WERI-Rb-1 (cell line): ENCODE measurements at regions not wholly inside any gene's neighbourhood (a gene's known extent, or its start where the extent isn't known, plus 50 kb on each side); places are given as distances from the start of the nearest gene placed in this dataset.

Experiments used
- DNase-seq: peaks from one replicate; pipeline ENCODE4 v3.0.0-alpha.2; 2020
- H3K27ac ChIP-seq: fragments of 250-450 bp; sonication (Bioruptor Pico); 2 replicates; pipeline ENCODE4 v1.5.1; 2020; ENCODE audit warnings: mild to moderate bottlenecking, moderate library complexity
- H3K27me3 ChIP-seq: fragments of 250-450 bp; sonication (Bioruptor Pico); 2 replicates; pipeline ENCODE4 v1.5.1; 2021; ENCODE audit warnings: mild to moderate bottlenecking, low read depth, moderate library complexity; ENCODE audit not compliant: insufficient read depth, severe bottlenecking
- H3K36me3 ChIP-seq: fragments of 250-450 bp; sonication (Bioruptor Pico); 2 replicates; pipeline ENCODE4 v1.5.1; 2020; ENCODE audit warnings: mild to moderate bottlenecking, moderate library complexity
- H3K4me3 ChIP-seq: 2 replicates; pipeline ENCODE4 v1.5.1; 2011; ENCODE audit warnings: low read depth, mild to moderate bottlenecking, control low read depth, low read length
- H3K9me3 ChIP-seq: fragments of 250-450 bp; sonication (Bioruptor Pico); 2 replicates; pipeline ENCODE4 v1.5.1; 2021; ENCODE audit warnings: mild to moderate bottlenecking, moderate library complexity; ENCODE audit not compliant: severe bottlenecking
- CTCF ChIP-seq: IDR thresholded peaks from 2 replicates; pipeline ENCODE4 v1.5.1; 2011; ENCODE audit warnings: low read depth, mild to moderate bottlenecking, control low read depth, inconsistent platforms, low read length

- Histone ChIP-seq H3K9me3 (no peaks in the 10 kb centered on the region), H3K4me3 (no peak overlapping the region), H3K36me3 (no peaks in the 10 kb centered on the region), H3K27ac (no peak overlapping the region), H3K27me3 (no peaks in the 10 kb centered on the region)
- no peak for DNase-seq
- no peak for TF ChIP-seq CTCF
Measured at GRCh38 chr9:26677965-26678706, 214.5 kb downstream of the CAAP1 start.

- DNase-seq = no peak
- H3K9me3 ChIP-seq = no peaks in the 10 kb centered on the region
- no peak overlapping the region for H3K27ac ChIP-seq
- no peak for TF ChIP-seq CTCF
- no peaks in the 10 kb centered on the region for H3K27me3 ChIP-seq
- no peaks in the 10 kb centered on the region for H3K36me3 ChIP-seq
- H3K4me3 ChIP-seq = no peak overlapping the region
Measured at GRCh38 chr9:26675035-26675434, 217.6 kb downstream of the CAAP1 start.

- no peaks in the 10 kb centered on the region for H3K9me3 ChIP-seq
- no peak for DNase-seq
- H3K27me3 ChIP-seq = no peaks in the 10 kb centered on the region
- H3K4me3 ChIP-seq = no peak overlapping the region
- H3K36me3 ChIP-seq = no peaks in the 10 kb centered on the region
- 0 out of 2 replicates have a peak overlapping the region, but pooled peaks have one; percentile 14 for H3K27ac ChIP-seq
- TF ChIP-seq CTCF = no peak
Measured at GRCh38 chr9:26673261-26673660, 219.3 kb downstream of the CAAP1 start.

GRCh38 chr9:26669701-26670670 is 222.6 kb downstream of the CAAP1 start:
- no peak overlapping the region for H3K27ac ChIP-seq
- peak; percentile 19 for DNase-seq
- no peak for TF ChIP-seq CTCF
- no peaks in the 10 kb centered on the region for H3K9me3 ChIP-seq
- no peak overlapping the region for H3K4me3 ChIP-seq
- no peaks in the 10 kb centered on the region for H3K27me3 ChIP-seq
- H3K36me3 ChIP-seq = no peaks in the 10 kb centered on the region

- Histone ChIP-seq H3K27me3 (no peaks in the 10 kb centered on the region), H3K36me3 (no peaks in the 10 kb centered on the region), H3K9me3 (no peaks in the 10 kb centered on the region), H3K4me3 (no peak overlapping the region), H3K27ac (no peak overlapping the region)
- no peak for TF ChIP-seq CTCF
- no peak for DNase-seq
Measured at GRCh38 chr9:26667882-26668281, 224.7 kb downstream of the CAAP1 start.
